GM23248 (cell line): ENCODE measurements at regions not wholly inside any gene's neighbourhood (a gene's known extent, or its start where the extent isn't known, plus 50 kb on each side); places are given as distances from the start of the nearest gene placed in this dataset.
A peak's percentile ranks its signal among the peaks of the same experiment; 100 is the strongest.

Experiments
- DNase-seq: peaks from one replicate; pipeline ENCODE4 v3.0.0-alpha.2; 2015
- H2AFZ ChIP-seq: fragments of 200-600 bp; sonication (generic); 2 replicates; pipeline ENCODE4 v1.6.1; 2016; ENCODE audit warnings: antibody characterized with exemption
- H3F3A ChIP-seq: fragments of 200-600 bp; sonication (generic); 2 replicates; pipeline ENCODE4 v1.6.1; 2016; ENCODE audit warnings: mild to moderate bottlenecking, antibody characterized with exemption, mixed run types; ENCODE audit not compliant: insufficient read depth
- H3K27ac ChIP-seq: fragments of 200-600 bp; sonication (generic); 2 replicates; pipeline ENCODE4 v1.5.1; 2016; ENCODE audit warnings: mild to moderate bottlenecking
- H3K27me3 ChIP-seq: fragments of 200-600 bp; sonication (generic); replicated peaks from 2 replicates; pipeline ENCODE4 v1.6.1; 2016; ENCODE audit warnings: mild to moderate bottlenecking; ENCODE audit not compliant: insufficient read depth
- H3K36me3 ChIP-seq: fragments of 200-600 bp; sonication (generic); 2 replicates; pipeline ENCODE4 v1.6.1; 2016; ENCODE audit warnings: low read depth, mild to moderate bottlenecking
- H3K4me1 ChIP-seq: fragments of 200-600 bp; sonication (generic); 2 replicates; pipeline ENCODE4 v1.6.1; 2016; ENCODE audit warnings: mild to moderate bottlenecking; ENCODE audit not compliant: insufficient read depth
- H3K4me2 ChIP-seq: fragments of 200-600 bp; sonication (generic); one replicate; pipeline ENCODE4 v1.6.1; 2016; ENCODE audit warnings: mild to moderate bottlenecking; ENCODE audit not compliant: unreplicated experiment
- H3K4me3 ChIP-seq: fragments of 200-600 bp; sonication (generic); 2 replicates; pipeline ENCODE4 v1.5.1; 2016; ENCODE audit warnings: mild to moderate bottlenecking
- H3K79me2 ChIP-seq: fragments of 200-600 bp; sonication (generic); 2 replicates; pipeline ENCODE4 v1.6.1; 2016; ENCODE audit warnings: mild to moderate bottlenecking; ENCODE audit not compliant: insufficient read depth
- H3K9ac ChIP-seq: fragments of 200-600 bp; sonication (generic); 2 replicates; pipeline ENCODE4 v1.6.1; 2016; ENCODE audit warnings: mild to moderate bottlenecking
- H3K9me2 ChIP-seq: fragments of 200-600 bp; sonication (generic); 2 replicates; pipeline ENCODE4 v1.6.1; 2016; ENCODE audit warnings: mixed run types, mild to moderate bottlenecking, moderate library complexity; ENCODE audit not compliant: insufficient read depth
- H3K9me3 ChIP-seq: fragments of 200-600 bp; sonication (generic); one replicate; pipeline ENCODE4 v1.6.1; 2017; ENCODE audit warnings: low read depth
- H4K20me1 ChIP-seq: fragments of 200-600 bp; sonication (generic); 2 replicates; pipeline ENCODE4 v1.6.0; 2016; ENCODE audit not compliant: insufficient read depth
- EZH2 ChIP-seq: fragments of 200-600 bp; sonication (generic); IDR thresholded peaks from 2 replicates; pipeline ENCODE4 v1.6.1; 2018; ENCODE audit warnings: antibody characterized with exemption, mild to moderate bottlenecking; ENCODE audit not compliant: insufficient read depth, poor library complexity, severe bottlenecking
- EZH2phosphoT487 ChIP-seq: fragments of 200-600 bp; sonication (generic); IDR thresholded peaks from 2 replicates; pipeline ENCODE4 v1.6.1; 2018; ENCODE audit warnings: antibody characterized with exemption, moderate library complexity, mild to moderate bottlenecking, low read depth; ENCODE audit not compliant: insufficient read depth
- WGBS, 2 experiments: methylation state at CpG; one replicate each; pipeline ENCODE4 v1.1.6; 2015 to 2017; ENCODE audit warnings: low lambda C conversion rate in 2 of 2, low coverage in 1 of 2; ENCODE audit errors: missing lambda C conversion rate in 2 of 2; 5-methylcytosine and 5-hydroxymethylcytosine counted together
- in situ Hi-C: fragments of 300-500 bp; cut with MboI; formaldehyde crosslinking; loops from 2 replicates; pipeline ENCODE4 v1.15.0; 2020

DNA sequence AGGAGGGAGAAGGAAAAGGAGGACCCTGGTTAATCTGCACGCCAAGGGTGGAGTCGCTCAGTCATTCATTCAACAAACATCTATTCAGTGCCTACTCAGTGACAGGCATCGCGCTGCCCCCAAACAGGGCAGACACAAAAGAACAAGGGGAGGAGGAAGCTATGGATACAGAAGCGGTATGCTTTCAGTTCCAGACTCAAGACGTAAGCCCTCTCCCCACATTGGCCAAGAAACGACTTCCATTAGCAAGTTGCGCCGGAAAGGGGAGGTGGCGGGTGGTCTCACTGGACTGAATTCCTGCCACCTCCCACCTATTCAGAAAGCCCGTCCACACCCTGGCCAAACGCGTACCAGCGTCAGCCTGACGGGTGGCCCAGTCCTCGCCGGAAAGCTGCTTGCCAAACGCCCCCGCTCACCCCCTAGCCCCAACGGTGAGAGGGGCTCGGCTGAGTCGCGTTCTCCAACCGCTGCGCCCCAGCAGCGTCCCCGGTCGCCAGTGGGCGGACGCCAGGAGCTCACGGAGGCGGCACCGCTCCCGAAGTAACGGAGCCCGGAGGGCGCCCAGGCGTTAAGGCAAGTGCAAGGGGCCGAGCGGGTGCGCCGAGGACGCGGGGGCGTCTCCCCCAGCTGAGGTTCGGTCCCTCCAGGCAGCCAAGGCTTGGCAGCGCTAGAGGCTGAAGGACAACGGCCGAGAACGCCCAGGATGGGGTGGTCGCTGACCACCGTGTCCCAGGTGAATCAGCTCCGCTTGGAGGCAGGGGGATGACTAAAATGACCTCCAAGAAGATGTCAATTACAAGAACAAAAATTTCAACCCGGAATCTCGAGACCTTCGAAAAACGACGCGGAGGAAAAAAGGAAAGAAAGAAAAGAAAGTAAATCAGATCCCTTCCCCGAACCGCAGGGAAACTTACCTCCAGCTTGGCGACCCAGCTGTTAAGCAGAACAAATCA lies 470.7 kb downstream of the SOX9 start:
- Histone ChIP-seq H3K9me3 (no peaks in the 10 kb centered on the region), H3K9me2 (no peaks in the 10 kb centered on the region), H2AFZ (peak overlapping the region; percentile 73), H3K27me3 (no peaks in the 10 kb centered on the region), H3K4me2 (peak overlapping the region; percentile 72), H3F3A (0 out of 2 replicates have a peak, but pooled peaks cover 3% of the 10 kb centered on the region), H3K79me2 (peaks cover 52% of the 10 kb centered on the region), H4K20me1 (no peaks in the 10 kb centered on the region), H3K4me1 (peaks cover 14% of the 10 kb centered on the region), H3K4me3 (peak overlapping the region; percentile 81), H3K27ac (peak overlapping the region; percentile 40; the same call in 1 of the 2 replicates), H3K9ac (peak overlapping the region; percentile 79), H3K36me3 (no peaks in the 10 kb centered on the region)
- in situ Hi-C loops = loop anchor here (25.0 kb wide), 1 partner anchor 771 kb away; no protein-coding TSS in a partner anchor
- TF ChIP-seq EZH2phosphoT487 = no peak
- no peak for TF ChIP-seq EZH2
- DNase-seq = peak; percentile 59
- WGBS, 2 experiments = 3 to 4% methylated on average over 60 to 62 of the region's 62 CpGs

DNA sequence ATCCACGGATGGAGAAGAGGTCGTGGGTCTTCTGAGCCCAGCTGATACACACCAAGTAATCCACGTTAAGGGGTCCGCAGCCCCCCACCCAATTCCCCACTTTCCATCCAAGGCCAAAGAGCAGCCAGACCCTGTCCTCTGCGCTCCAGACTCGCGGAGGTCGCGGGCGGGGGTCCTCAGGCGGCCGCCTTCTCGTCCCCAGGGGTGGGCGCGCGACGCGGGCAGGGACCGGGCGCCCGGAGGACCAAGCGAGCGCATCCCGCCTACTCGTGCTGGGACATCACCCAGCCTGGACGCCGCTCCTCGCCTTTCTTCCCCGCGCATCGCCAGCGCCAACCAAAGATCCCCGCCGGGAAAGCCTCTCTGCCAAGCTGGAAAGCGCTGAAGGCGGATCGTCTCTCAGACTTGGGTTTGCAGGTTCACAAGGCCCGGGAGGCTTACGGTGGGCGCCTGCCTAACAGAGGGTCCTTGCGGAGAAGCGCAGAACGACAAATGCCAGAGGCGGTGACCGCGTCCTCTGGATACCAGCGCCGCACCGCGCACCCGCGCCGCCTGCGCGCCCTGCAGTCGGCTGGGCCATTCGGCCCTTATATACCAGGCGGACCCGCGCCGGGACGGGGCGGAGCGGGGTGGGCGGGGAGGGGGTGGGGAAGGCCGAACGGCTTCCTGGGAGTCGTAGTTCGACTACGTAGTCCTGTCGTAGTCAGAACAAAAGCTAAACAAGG lies 471.6 kb downstream of the SOX9 start:
- no peaks in the 10 kb centered on the region for H4K20me1 ChIP-seq
- H3K9me3 ChIP-seq = no peaks in the 10 kb centered on the region
- H3K9me2 ChIP-seq = no peaks in the 10 kb centered on the region
- WGBS, 2 experiments = 1 to 2% methylated on average over 49 of the region's 71 CpGs
- peaks cover 9% of the 10 kb centered on the region for H3K4me1 ChIP-seq
- no peaks in the 10 kb centered on the region for H3K36me3 ChIP-seq
- H3K27ac ChIP-seq = peak overlapping the region; percentile 40
- 0 out of 2 replicates have a peak, but pooled peaks cover 3% of the 10 kb centered on the region for H3F3A ChIP-seq
- in situ Hi-C loops = loop anchor here (25.0 kb wide), 1 partner anchor 770 kb away; no protein-coding TSS in a partner anchor
- H3K9ac ChIP-seq = peak overlapping the region; percentile 79
- peak overlapping the region; percentile 81 for H3K4me3 ChIP-seq
- H3K4me2 ChIP-seq = peak overlapping the region; percentile 72
- peaks cover 44% of the 10 kb centered on the region for H3K79me2 ChIP-seq
- TF ChIP-seq EZH2phosphoT487 (no peak), EZH2 (no peak)
- no peaks in the 10 kb centered on the region for H3K27me3 ChIP-seq
- peak overlapping the region; percentile 73 for H2AFZ ChIP-seq
- peak; percentile 90 for DNase-seq

DNA sequence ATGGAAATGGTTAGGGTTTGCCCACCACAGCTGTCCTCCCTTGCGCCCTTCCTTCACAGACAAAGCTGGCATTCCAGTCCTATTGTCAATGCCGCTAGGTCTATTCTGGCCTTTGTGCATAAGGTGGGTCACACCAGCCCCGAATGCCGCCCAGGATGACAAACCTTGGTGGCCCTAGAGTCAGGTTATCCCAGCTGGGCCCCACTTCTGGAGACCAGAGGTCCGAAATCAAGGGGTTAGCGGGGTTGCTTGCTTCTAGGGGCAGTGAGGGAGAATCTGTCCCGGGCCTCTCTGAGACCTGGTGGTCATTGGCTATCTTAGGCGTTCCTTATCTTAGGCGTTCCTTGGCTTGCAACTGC lies 472.1 kb downstream of the SOX9 start:
- in situ Hi-C loops = loop anchor here (25.0 kb wide), 1 partner anchor 769 kb away; no protein-coding TSS in a partner anchor
- H2AFZ ChIP-seq = no peak overlapping the region
- TF ChIP-seq EZH2phosphoT487 (no peak), EZH2 (no peak)
- H3K27ac ChIP-seq = no peak overlapping the region
- 0 out of 2 replicates have a peak, but pooled peaks cover 3% of the 10 kb centered on the region for H3F3A ChIP-seq
- no peak overlapping the region for H3K9ac ChIP-seq
- no peaks in the 10 kb centered on the region for H3K27me3 ChIP-seq
- no peak overlapping the region for H3K4me3 ChIP-seq
- 64 to 68% methylated on average over 9 of the region's 9 CpGs for WGBS, 2 experiments
- peaks cover 38% of the 10 kb centered on the region for H3K79me2 ChIP-seq
- no peaks in the 10 kb centered on the region for H4K20me1 ChIP-seq
- DNase-seq = no peak
- H3K4me2 ChIP-seq = no peak overlapping the region
- H3K9me2 ChIP-seq = no peaks in the 10 kb centered on the region
- peaks cover 4% of the 10 kb centered on the region for H3K4me1 ChIP-seq
- no peaks in the 10 kb centered on the region for H3K9me3 ChIP-seq
- no peaks in the 10 kb centered on the region for H3K36me3 ChIP-seq

DNA sequence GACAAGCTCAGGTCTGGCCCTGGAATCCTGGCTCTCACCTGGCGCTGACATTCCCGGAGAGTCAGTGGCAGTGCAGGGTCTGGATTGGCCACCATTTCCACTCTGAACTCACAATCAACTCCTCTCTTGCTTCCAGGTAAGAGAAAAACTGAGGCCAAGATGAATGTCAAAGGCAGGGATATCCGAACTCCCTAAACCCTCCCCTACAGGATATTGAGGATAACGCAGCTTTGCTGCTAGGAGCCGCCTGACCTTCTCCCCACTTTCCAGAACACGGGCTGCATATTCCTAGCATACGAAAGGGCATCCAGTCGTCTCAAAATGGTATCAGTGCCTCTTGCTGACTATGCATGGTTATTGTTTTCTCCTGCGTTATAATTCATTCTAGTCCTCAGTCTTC lies 473.4 kb downstream of the SOX9 start:
- no peak for DNase-seq
- no peak overlapping the region for H3K27ac ChIP-seq
- H3K4me1 ChIP-seq = peaks cover 4% of the 10 kb centered on the region
- 82% methylated on average over 9 of the region's 9 CpGs for WGBS, 2 experiments
- no peak overlapping the region for H2AFZ ChIP-seq
- no peaks in the 10 kb centered on the region for H3K27me3 ChIP-seq
- H3K9me2 ChIP-seq = no peaks in the 10 kb centered on the region
- 0 out of 2 replicates have a peak, but pooled peaks cover 3% of the 10 kb centered on the region for H3F3A ChIP-seq
- no peak overlapping the region for H3K4me2 ChIP-seq
- no peaks in the 10 kb centered on the region for H3K36me3 ChIP-seq
- H4K20me1 ChIP-seq = no peaks in the 10 kb centered on the region
- no peak for TF ChIP-seq EZH2
- TF ChIP-seq EZH2phosphoT487 = no peak
- in situ Hi-C loops = loop anchor here (25.0 kb wide), 1 partner anchor 768 kb away; no protein-coding TSS in a partner anchor
- no peaks in the 10 kb centered on the region for H3K9me3 ChIP-seq
- no peak overlapping the region for H3K4me3 ChIP-seq
- no peak overlapping the region for H3K9ac ChIP-seq
- peaks cover 25% of the 10 kb centered on the region for H3K79me2 ChIP-seq
